AG04449 (cell line): ENCODE measurements at regions not wholly inside any gene's neighbourhood (a gene's known extent, or its start where the extent isn't known, plus 50 kb on each side); places are given as distances from the start of the nearest gene placed in this dataset.

ENCODE experiments used
- CTCF ChIA-PET: fragments of 350-600 bp; formaldehyde crosslinking; extraction: SDS; loops from one replicate; lab custom pipeline; 2021; ENCODE audit warnings: antibody characterized with exemption; lab: Yijun Ruan, JAX
- POLR2A ChIA-PET: fragments of 400-600, 350-600 bp; formaldehyde crosslinking; extraction: SDS; loops from one replicate; lab custom pipeline; 2020; ENCODE audit warnings: antibody characterized with exemption, inconsistent platforms; lab: Yijun Ruan, JAX
- DNase-seq: peaks from one replicate; pipeline ENCODE4 v3.0.0-alpha.2; 2010; ENCODE audit warnings: low read depth, low spot score
- H3K4me3 ChIP-seq: 2 replicates; pipeline ENCODE4 v1.5.1; 2011; ENCODE audit warnings: low read depth, mild to moderate bottlenecking, control low read depth, low read length
- TF ChIP-seq, protein P1 (sequence below): IDR thresholded peaks from one replicate; pipeline ENCODE4 v1.5.1; 2011; ENCODE audit warnings: mild to moderate bottlenecking, moderate library complexity, low read length, control low read depth, inconsistent platforms; ENCODE audit not compliant: insufficient read depth; ENCODE audit errors: missing control alignments

DNA sequence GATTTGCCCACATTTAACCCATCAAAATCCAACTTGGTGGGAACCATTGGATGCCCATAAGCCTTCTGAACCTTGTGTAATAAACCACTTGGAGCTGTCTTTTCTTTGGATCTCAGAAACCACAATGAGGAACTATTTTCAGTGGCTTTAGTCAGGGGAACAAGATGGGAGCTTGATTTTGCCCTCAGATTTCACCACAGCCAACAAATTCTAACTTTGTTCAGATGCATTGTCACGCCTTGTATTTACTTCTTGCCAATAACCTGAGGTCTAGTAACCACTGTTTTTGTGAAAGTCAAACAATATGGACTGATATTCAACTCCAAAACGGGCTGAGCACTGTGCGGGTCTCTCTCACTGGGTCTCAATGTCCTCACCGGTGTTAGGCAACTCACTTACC lies 508.2 kb downstream of the TNS1 start:
- TF ChIP-seq, protein P1, sequence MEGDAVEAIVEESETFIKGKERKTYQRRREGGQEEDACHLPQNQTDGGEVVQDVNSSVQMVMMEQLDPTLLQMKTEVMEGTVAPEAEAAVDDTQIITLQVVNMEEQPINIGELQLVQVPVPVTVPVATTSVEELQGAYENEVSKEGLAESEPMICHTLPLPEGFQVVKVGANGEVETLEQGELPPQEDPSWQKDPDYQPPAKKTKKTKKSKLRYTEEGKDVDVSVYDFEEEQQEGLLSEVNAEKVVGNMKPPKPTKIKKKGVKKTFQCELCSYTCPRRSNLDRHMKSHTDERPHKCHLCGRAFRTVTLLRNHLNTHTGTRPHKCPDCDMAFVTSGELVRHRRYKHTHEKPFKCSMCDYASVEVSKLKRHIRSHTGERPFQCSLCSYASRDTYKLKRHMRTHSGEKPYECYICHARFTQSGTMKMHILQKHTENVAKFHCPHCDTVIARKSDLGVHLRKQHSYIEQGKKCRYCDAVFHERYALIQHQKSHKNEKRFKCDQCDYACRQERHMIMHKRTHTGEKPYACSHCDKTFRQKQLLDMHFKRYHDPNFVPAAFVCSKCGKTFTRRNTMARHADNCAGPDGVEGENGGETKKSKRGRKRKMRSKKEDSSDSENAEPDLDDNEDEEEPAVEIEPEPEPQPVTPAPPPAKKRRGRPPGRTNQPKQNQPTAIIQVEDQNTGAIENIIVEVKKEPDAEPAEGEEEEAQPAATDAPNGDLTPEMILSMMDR: no peak
- POLR2A ChIA-PET: no interaction called here
- no peak overlapping the region for H3K4me3 ChIP-seq
- CTCF ChIA-PET: interaction anchor here (0.8 to 1.8 kb wide), 2 partner anchors 10 to 328 kb away, joined by 3 to 4 read pairs; no protein-coding TSS in a partner anchor
- DNase-seq: no peak

DNA sequence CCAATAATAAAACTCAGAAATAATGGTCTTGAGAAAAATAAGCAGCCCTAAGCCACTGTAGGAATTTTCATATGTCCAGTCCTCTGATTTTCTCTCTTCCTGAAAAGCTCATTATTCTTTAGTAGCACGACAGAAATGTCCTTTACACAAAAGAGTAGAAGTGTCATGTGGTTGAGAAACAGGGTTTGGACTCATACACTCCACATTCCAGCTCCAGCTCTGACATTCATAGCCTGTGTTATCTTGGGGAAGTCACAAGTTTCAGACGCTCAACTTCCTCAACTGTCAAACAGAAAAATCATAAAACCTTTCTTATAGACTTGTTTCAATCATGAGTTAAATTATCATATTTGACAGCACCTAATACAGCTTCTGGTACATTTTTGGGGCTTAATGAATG lies 511.5 kb downstream of the TNS1 start:
- TF ChIP-seq, protein P1: no peak
- H3K4me3 ChIP-seq: no peak overlapping the region
- DNase-seq: no peak
- ChIA-PET CTCF (interaction anchor here (1.0 to 1.1 kb wide), 4 partner anchors 20 to 325 kb away, joined by 3 to 4 read pairs (median 3); no protein-coding TSS in a partner anchor), POLR2A (no interaction called here)

DNA sequence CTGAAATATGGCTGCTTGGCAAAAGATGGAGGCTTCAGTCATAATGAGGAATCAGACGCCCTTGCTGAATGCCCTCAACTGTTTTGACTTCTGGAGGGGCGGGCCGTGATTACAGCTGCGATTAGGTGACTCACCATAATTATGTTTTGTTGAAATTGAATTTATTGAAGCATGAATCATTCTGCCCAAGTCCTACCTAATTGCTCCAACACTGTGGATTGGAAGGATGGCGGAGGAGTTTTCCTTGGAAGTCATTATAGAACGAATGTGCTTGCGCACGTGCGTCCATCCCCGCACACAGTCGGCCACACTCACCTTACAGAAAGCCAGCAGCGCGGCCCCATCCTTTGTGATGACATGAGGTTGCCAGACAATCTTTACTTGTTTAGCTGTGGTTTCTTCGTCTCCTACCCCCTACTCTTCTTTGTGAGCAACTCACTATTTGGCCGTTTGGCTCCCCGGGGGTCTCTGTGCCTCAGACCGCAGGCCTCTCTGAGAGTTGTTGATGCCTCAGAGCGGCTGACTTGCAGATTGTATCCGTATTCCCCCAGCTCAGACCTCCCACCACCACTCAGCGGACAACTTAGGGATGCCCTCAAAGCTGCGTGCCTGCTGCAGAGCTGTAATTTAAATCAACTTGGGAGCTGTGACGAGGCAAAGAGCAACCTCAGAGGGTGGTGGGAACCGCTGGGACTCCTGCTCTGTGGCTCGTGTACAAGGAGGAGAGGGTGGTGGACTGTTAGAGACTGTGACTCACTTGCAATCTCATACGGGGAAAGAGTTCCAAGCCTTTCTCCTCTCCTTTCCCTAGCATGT lies 513.4 kb downstream of the TNS1 start:
- ChIA-PET POLR2A (interaction anchor here (0.5 to 1.1 kb wide), 2 partner anchors 15 to 261 kb away, joined by 3 to 5 read pairs; no protein-coding TSS in a partner anchor), CTCF (no interaction called here)
- H3K4me3 ChIP-seq: peak overlapping the region; percentile 23
- TF ChIP-seq, protein P1: no peak
- no peak for DNase-seq

DNA sequence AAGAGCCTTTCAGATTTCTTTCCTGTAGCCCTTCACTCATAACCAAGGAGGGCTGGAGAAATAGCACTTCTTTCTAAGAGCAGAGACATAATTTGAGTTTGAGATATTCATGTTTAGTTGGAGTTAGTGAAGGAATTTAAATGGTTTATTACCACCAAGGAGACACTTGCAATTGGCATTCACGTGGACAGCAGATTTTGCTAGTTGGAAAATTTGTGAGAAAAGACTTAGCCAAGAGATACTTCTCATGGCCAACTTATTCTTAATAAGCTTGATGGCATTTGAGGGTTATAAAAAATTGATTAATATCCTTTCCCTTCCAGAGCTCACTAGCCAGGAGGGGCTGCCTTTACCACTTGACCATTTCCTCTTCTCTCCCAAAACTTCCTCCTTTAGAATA lies 518.7 kb downstream of the TNS1 start:
- ChIA-PET POLR2A (no interaction called here), CTCF (interaction anchor here (1.5 kb wide), 1 partner anchor 10 kb away, joined by 3 read pairs; no protein-coding TSS in a partner anchor)
- DNase-seq: no peak
- H3K4me3 ChIP-seq: no peak overlapping the region
- TF ChIP-seq, protein P1: no peak

DNA sequence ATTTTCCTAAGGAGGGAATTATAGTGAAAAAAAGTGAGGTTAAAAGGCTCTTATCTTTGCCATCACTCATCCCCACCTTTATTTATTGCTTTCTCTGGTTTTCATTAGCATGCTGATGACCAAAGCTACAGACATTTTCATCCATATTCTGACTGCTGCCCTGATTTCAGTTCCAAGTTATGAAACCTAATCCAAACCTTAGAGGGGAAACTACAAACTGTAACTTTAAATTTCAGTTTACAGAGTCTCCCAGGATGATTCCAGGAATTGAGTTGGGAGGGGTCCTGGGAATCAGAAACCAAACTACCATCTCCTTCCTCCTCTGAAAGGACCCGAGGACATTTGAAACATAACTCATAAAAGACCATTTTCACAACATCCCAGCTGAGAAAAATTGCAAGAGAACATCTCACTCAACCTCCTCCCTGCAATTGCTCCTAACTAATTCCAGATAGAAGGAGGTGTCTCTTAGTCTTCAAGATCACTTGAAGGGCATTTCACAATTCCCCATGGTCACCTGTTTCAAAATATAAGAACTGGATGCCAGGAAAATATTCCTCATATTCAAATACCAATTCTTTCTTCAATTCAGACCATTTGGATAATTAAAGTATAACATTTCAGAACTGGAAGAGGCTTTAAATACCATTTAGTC lies 520.6 kb downstream of the TNS1 start:
- TF ChIP-seq, protein P1: no peak
- POLR2A ChIA-PET: no interaction called here
- CTCF ChIA-PET: interaction anchor here (1.7 kb wide), 1 partner anchor 9 kb away, joined by 6 read pairs; no protein-coding TSS in a partner anchor
- H3K4me3 ChIP-seq: no peak overlapping the region
- DNase-seq: no peak

DNA sequence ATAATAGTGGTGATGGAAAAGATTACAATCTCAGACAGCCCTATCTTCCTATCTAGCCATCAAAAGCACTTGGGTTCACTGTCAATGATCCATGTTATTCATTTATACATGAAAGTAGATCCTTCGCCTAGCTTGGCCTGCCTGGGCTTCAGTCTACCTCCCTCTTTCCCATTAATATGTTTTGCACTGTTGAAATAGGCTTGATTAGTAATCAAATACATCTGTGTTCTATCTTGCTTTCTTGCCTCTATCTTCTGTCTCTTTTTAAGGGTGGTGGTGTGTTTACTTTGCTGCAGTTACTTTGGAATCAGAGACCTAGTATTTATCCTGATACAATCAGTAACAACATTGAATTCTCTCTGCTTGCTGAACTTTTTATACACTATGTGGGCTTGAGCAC lies 521.2 kb downstream of the TNS1 start:
- ChIA-PET POLR2A (no interaction called here), CTCF (no interaction called here)
- no peak overlapping the region for H3K4me3 ChIP-seq
- TF ChIP-seq, protein P1: no peak
- DNase-seq: no peak
